HG02623 (cell line): ENCODE measurements at regions not wholly inside any gene's neighbourhood (a gene's known extent, or its start where the extent isn't known, plus 50 kb on each side); places are given as distances from the start of the nearest gene placed in this dataset.

Experiments used
- ATAC-seq: cut with Tn5 transposase; IDR thresholded peaks from one replicate; pipeline ENCODE4 v1.9.1; 2021; ENCODE audit warnings: moderate library complexity; ENCODE audit not compliant: unreplicated experiment

GRCh38 chr5:174326372-174326771, 280.9 kb downstream of the NSG2 start:
- no peak for ATAC-seq

DNA sequence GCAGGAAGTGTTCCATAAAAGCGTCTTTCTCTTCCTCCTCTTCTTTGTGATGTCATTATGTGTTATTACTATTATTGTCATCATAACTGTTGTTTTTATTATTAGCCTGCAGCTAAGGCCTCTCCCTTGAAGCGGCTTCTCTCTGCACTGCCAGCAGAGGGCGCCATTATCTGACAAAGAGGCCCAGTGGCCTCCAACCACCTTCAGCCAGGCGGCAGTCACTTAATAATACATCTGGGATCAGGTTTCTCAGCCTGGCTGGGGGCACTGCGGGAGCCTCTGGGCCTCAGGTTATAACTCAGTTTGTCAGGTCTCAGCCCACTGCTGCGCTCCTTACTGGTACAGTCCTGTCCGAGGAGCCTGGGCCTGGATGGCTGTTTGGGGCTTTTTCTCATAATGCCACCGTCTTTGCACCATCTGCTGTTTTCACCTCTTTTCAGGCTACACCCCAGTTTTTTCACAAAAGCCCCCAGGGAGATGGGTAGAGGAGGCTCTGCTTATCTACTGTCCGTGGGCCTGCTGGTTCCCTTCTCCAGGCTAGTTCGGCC, 281.9 kb downstream of the NSG2 start:
- ATAC-seq, result no peak

- no peak for ATAC-seq
These were observed 282.4 kb downstream of the NSG2 start for GRCh38 chr5:174327896-174328295.

GRCh38 chr5:174328631-174329299, 283.3 kb downstream of the NSG2 start:
- ATAC-seq, result no peak

DNA sequence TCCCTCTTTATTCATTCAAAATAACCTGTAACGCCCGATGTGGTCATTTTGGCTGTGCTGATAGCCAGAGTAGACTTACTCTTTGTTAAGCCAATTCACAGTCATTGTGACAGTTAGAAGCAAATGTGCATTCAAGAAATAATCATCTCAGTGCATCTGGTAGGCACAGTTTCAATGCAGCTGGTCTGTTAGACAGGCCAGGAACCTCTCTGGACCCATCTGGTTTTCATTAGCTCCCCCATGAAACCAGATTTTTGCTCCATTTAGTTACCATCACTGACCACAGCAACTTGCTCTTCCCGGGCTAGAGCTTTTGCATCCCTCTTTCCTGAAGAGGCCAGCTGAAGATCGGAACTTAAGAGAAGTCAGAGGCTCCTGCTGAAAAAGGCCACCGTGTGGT, 284.2 kb downstream of the NSG2 start:
- no peak for ATAC-seq

DNA sequence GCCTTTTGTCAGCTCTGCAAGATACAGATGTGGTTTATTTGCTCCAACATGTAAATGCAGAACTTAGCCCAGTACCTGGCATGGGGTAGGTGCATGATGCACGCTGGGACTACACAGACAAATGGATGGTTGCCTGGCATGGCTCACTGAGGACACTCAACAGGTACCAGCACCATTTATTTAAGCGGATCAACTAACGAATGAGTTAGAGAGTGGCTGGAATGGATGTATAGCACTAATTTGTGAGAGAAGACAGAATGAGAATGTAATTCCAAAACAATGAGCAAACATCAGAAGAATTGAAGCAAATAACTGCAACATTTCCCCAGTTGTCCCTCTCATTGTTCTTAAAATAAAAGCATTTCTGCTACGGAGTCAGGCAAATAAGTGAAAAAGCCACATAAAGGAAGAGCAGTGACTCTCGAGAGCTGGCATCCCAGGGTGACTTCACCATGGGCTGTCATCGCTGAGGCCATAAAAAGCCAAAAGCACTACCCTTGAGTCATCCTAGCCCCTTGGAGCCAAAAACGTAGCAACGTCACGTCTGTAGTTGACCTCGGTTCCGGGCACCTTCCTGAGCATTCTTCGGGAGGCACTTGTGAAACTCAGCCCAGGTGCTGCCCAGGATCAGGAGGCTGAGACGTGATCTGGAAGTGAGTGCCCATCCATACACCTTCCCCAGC, 290.3 kb downstream of the NSG2 start:
- ATAC-seq, result no peak

DNA sequence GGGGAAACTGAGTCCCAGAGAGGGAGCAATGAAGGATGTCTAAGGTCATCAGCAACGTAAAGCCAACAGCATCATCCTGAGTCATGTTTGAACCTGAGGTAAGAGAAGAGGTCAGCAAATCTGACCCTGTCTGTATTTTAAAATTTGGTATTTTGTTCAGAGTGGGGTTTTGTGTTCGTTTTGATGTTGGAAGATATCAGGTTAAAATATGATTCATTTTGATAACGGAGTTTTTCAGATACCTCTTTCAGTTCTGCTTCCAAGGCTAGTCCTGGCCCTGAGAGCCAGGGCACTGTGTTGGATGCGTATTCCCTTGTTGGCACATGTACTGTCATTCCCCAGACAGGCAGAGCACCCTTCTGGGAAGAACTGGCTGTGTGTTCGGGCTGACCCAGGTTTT, 291.0 kb downstream of the NSG2 start:
- no peak for ATAC-seq

DNA sequence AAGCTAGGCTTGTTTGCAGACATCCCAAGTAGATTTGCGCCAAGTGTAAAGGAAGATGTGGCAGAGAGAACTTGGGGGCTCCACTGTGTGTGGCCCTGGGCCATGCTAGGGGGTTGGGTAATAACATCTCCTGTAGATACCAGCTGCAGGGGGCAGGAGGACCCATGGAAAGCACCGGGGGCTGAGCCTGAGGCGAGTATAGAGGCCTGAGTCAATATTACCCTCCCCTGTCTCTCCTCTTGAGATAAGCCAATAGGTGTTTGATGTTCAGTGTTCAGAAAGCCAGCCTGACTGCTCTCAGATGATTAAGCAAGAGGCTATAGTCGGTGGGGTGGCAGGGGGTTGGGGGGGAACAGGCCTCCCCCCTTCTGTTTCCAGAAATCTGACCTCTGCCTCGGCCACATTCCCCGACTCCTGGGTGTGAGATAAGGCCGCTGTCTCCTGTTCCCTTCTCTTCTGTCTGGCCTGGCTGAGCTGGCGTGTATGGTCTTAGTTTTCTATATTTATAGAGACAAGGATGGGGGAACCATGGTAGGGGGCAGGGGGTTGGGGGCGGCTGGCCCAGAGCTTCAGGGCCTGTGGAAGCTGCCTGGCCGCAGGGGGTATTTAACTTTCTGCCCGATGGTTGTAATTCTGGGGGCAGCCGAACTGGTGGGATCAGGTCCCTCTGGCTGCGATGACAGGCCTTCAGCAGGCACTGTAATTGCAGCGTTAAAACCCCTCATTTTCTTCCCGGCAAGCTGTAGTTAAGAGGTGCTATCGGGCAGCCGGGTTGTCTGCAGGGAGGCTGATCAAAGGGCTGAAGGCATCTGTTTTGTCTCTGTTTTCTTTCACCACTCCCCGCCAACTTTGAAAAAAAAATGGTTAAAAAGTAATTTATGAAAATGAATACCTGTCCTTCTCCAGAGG, 292.0 kb downstream of the NSG2 start:
- ATAC-seq, result no peak

- ATAC-seq, result no peak
These were observed 292.9 kb downstream of the NSG2 start for GRCh38 chr5:174338185-174339010.

DNA sequence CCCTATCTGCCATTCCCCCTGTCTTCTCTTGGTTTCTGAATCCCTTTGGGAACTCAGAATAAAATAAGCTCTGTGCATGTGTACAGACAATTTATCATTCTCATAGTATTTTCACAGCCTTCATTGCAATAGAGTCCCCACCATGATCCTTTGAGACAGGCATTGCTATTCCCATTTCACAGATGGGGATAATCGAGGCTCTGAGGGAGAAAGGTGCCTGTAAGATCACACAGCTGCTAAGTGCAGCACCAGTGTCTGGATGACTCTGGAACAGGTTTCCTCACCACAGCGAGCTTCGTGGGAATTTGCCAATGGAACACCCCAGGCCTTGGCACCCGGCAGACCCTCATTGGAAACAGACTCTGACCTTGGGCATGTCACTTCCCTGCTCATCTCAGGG, 293.6 kb downstream of the NSG2 start:
- no peak for ATAC-seq

GRCh38 chr5:174340226-174340625, 294.7 kb downstream of the NSG2 start:
- ATAC-seq, result no peak

- ATAC-seq, result no peak
These were observed 297.2 kb downstream of the NSG2 start for GRCh38 chr5:174342696-174343095.

DNA sequence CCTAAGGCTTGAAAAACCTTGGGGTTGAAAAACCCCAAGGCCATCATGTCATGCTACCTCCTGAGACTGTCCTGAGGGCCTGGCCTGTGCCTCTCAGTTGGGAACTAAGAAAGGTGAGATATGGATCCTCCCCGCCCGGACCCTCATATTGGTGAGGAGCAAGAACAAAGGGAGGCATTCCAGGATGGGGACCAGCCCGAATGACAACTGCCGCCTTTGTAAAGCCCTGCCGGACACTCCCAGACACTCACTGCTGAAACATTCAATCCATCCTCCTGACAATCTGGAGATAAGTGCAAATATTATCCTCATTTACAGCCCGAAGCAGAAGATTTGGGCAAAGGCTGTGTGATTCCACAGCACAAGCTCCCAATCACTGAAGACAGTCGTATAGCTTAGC, 298.3 kb downstream of the NSG2 start:
- ATAC-seq, result no peak

DNA sequence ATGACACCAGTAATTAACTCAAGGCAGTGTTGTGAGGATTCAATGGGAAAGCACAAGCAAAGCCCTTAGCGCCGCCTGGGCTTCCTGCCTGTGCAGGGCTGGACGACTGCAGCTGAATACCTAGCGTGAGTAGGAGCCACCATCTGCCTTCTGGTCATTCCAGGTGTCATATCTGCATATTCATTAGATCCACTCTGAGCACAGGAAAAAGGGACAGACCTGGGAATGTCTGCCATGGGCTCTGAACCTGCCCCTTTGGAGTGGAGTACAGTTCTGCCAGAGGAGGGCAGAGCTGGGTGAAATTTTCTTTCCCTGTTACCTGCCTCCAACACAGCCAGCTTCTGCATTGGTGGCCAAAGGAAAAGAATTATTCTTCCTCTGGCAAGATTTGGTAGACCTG, 298.8 kb downstream of the NSG2 start:
- ATAC-seq, result no peak

DNA sequence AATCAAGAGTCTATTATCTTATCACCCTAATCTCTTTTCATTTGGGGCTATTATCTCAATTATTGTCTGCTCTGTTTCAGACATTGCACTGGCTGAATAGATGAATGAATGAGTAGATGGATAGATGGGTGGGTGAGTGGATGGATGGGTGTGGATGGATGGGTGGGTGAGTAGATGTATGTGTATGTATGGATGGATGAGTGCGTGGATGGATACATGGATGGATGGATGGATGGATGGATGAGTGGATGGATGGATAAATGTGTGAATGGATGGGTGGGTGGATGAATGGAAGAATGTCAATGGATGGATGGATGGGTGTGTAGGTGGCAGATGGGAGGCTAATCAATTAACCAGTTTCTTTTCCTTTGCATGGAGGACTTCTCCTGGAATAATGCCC, 301.7 kb downstream of the NSG2 start:
- ATAC-seq, result no peak

- ATAC-seq, result no peak
These were observed 302.9 kb downstream of the NSG2 start for GRCh38 chr5:174348311-174348981.

GRCh38 chr5:174352681-174353080, 307.2 kb downstream of the NSG2 start:
- no peak for ATAC-seq

- ATAC-seq, result no peak
These were observed 309.1 kb downstream of the NSG2 start for GRCh38 chr5:174354571-174354970.

DNA sequence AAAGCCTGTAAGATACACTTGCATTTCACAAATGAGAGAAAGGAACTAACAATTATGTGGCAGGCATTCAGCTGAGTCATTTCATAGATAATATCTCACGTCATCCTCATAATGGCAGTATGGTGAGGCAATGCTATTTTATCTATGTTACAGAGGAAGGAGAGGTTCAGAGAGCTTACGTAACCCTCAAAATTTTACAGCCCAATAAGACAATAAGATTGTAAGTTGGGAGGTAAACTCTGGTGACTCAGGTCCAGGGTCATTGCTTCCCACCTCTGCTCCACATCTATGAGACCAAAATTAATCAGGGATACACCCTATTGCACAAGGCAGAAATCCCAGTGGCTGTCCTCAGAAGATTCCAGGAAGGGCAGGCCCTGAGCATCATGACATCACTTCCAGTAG, 309.7 kb downstream of the NSG2 start:
- ATAC-seq, result no peak

DNA sequence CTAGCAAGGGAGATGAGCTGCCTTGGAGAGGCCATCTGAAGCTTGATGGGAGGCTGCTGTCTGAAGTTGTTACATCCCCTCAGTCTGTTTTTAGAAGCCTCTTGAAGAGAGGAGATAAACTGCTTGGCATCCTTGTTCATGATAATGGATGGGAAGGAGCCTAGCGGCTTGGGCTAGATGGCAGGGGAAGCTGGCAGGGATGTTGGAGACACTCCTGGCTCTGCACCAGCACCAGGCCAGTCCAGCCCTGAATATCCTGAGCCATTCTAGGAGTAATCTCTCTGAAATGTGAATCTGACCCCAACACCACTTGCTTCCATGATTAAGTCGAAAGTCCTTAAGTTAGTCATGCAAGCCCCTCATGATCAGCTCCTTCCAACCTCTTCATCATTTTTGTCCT, 310.5 kb downstream of the NSG2 start:
- no peak for ATAC-seq
